GM12892 (cell line): ENCODE measurements at regions not wholly inside any gene's neighbourhood (a gene's known extent, or its start where the extent isn't known, plus 50 kb on each side); places are given as distances from the start of the nearest gene placed in this dataset.

ENCODE experiments used
- POLR2A ChIP-seq: IDR thresholded peaks from 2 replicates; pipeline ENCODE4 v1.6.1; 2011; ENCODE audit warnings: low read depth, low read length, control low read depth
- POLR2AphosphoS5 ChIP-seq: IDR thresholded peaks from 2 replicates; pipeline ENCODE4 v1.6.1; 2011; ENCODE audit warnings: low read depth, low read length, control low read depth

DNA sequence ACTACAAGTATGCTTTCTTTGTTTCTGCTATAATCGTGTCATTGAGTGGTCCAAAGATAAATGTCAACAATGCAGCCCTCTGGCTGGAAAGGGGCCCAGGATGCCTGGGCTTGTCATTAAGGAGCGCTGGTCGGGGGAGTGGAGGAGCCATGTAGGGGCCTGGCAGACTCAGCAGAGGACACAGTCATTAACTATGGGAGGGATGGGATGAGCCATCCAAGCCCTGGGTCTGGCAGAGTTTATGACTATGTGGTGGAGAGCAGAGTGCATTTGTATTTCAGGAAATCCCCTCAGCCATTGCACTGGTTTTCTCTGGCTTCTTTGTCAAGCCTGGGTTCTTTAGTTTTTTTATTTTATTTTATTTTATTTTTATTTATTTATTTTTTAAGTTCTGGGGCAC lies 243.1 kb downstream of the C12orf75 start:
- TF ChIP-seq POLR2A (no peak), POLR2AphosphoS5 (no peak)
